HG02642 (cell line): ENCODE measurements at regions not wholly inside any gene's neighbourhood (a gene's known extent, or its start where the extent isn't known, plus 50 kb on each side); places are given as distances from the start of the nearest gene placed in this dataset.

Experiments
- ATAC-seq: cut with Tn5 transposase; IDR thresholded peaks from one replicate; pipeline ENCODE4 v1.9.1; 2021; ENCODE audit warnings: mild to moderate bottlenecking; ENCODE audit not compliant: unreplicated experiment, poor library complexity

DNA sequence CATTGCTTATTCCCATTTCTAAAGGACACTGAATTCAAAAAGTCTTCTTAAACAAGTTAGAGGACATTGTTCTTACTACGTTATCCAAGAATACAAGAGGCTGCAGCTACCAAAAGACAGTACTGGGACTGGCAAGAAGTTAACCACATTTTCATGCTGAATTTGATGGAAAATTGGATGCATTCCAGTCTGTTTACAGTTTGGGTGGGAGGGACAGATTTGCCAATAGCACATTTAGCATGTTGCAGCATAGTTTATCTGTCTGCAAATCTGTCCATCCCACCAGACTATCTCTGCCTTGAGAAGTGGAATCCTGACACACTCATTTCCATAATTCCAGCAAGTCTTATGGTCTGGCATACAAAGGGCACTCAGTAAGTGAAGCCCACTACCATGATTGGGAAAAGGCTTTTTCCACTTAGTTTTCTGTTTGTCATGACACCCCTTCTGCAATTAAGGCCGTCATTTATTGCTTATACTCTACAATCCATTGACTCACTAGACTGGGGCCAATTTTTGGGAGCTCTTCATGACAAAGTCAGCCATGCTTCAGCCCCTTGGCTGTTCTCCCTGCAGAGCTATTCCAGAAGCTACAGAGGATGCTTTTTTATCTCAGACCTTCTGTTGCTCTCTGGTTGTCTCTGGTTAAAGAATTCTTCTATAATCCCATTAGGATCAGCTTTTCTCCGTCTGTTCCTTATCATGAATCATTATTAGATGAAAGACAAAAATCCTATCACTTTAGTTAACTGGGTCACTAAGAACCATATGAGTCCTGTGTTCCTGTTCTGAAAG is 355.8 kb upstream of the PTBP2 start:
- no peak for ATAC-seq

GRCh38 chr1:96366516-96366915 is 355.1 kb upstream of the PTBP2 start:
- ATAC-seq: no peak

DNA sequence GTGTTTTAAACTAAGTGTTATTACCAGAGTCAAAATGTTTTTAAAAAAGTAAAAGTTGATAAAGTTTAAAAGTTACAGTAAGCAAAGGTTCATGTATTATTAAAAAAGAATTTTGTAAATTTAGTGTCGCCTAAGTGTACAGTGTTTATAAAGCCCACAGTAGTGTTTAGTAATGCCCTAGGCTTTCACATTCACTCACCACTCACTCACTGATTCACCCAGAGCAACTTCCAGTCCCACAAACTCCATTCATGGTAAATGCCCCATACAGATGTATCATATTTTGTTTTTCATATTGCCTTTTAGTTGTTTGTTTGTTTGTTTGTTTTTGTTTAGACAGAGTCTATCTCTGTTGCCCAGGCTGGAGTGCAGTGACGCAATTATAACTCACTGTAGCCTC is 353.8 kb upstream of the PTBP2 start:
- no peak for ATAC-seq

DNA sequence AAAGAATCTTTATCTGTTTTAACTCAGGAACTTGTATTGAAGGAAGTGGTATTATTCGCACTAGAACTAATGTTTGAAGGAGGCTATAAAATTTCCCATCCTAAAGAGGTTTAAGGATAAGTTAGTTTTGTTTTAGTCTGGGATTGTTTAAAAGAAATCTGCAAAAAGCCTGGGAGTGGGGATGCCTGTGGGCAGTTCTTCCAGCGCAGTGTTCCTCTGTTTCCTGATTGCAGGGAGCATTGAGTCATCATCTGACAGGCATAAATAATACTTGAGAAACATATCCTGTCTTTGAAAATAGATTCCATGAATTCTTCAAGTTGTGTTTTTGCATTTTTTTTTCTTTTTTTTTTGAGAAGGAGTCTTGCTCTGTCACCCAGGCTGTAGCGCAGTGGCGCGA is 350.8 kb upstream of the PTBP2 start:
- no peak for ATAC-seq

DNA sequence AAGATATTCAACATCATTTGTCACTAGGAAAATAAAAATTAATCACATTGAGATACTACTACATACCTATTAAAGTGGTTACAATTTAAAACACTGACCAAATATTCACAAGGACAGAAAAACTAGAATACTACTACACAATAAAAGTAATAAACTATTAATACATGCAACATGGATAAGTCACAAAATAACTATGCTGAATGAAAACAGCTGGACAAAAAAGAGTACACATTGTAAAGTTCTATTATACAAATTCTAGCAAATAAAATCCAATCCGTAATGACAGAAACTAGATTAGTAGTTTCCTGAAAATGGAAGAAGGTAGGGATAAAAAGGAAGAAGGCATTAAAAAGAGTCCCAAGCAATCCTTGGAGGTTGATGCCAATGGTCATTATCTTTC is 348.7 kb upstream of the PTBP2 start:
- no peak for ATAC-seq

DNA sequence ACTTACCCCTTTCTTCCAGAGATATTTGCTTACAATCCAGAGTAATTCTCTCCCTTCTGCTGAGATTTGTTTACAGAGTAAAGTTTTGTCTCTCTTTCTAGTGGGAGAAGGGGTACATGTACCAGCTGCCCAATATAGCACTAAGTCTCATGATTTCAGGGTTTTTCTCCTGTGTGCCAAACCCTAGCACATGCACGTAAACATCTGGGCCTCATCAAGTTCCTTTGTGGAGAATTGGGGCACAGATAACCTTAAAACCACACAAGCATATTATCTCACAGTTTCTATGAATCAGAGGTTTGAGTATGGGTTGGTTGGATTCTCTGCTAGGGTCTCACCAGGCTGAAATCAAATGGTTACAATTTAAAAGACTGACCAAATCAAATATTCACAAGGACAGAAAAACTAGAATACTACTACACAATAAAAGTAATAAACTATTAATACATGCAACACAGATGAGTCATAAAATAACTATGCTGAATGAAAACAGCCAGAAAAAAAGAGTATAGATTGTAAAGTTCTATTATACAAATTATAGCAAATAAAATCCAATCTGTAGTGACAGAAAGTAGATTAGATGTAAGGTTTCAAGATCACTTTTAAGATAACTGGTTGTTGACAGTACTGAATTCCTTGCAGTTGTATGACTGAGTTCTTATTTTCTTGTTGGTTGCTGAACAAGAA is 347.4 kb upstream of the PTBP2 start:
- no peak for ATAC-seq

DNA sequence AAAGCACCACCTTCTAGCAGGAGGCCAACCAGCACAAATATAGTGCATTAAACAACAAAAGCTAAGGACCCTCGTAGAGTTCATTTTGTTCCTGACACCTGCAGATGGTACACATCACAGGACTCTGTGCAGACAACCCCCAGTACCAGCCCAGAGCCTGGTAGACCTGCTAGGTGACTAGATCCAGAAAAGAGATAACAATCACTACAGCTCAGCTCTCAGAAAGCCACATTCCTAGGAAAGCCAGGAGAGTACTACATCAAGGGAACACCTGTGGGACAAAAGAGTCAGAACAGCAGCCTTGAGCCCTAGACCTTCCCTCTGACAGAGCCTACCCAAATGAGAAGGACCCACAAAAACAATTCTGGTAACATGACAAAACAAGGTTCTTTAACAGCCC is 344.7 kb upstream of the PTBP2 start:
- ATAC-seq: no peak

DNA sequence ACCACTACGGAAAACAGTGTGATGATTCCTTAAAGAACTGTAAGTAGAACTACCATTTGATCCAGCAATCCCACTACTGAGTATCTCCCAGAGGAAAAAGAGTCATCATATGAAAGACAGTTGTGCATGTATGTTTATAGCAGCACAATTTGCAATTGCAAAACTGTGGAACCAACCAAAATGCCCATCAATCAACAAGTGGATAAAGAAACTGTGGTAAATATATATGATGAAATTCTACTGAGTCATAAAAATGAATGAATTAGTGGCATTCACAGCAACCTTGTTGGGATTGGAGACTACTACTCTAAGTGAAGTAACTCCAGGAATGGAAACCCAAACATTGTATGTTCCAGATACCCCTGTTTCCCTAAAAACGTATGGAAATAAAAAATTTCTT is 337.0 kb upstream of the PTBP2 start:
- no peak for ATAC-seq

- ATAC-seq: no peak
Observed at GRCh38 chr1:96387785-96388184, 333.8 kb upstream of the PTBP2 start.

- ATAC-seq: no peak
Observed at GRCh38 chr1:96388421-96389310, 332.9 kb upstream of the PTBP2 start.

- no peak for ATAC-seq
Observed at GRCh38 chr1:96400089-96400488, 321.5 kb upstream of the PTBP2 start.

DNA sequence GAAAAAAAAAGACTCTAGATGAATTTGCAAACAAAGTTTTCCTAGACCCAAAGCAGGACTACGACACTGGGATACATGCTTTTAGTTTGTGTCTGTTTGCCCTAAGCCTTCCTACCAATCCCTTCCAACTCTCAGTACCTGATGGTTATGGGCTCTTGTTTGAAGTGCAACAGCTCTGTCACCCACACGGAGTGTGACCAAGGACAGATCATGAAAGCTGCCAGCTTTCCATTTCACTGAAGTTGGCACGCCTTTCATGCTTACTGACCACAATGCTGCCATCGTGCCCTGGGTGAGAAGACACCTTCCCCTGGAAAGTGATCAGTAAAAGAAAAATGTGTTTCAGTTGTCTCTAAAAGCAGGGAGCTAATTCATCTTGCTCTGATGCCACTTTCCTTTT is 312.5 kb upstream of the PTBP2 start:
- no peak for ATAC-seq

DNA sequence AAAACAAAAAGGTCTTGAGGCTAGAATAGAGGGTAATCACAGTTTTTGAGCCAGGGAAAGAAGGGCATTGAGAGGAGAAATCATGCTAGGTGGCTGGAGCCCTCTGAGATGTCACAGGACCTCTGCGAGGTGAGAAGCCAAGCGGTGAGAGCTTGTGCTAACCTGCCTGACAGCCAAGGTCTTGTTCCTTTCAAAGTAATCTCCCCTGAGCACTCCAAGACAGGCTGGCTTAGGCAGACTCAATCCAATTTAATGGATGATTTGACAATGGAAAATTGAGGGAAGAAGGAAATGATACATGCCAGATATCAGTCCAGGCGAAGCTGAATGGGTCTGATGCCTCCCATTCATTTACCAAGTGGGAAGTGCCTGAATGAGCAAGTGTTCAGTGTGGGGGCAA is 311.9 kb upstream of the PTBP2 start:
- no peak for ATAC-seq

GRCh38 chr1:96411006-96411405 is 310.6 kb upstream of the PTBP2 start:
- ATAC-seq: no peak

DNA sequence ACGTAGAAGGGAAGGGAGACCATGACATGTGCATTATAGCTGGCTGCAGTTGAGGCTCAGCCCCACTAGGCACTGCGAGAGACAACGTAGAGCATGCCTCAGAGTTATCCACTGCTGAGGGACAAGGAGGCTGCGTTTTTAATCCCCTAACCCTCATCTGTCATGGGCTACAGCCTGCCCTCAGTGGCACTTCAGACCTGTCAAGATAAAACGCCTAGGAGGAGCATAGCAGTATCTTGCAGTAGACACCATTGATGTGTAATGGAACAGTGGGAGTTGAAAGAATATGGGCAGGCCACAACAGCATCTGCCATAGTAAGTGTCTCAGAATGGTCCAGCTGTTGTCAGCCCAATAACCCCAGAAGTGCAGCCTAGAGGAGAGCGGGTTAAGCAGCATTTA is 307.0 kb upstream of the PTBP2 start:
- no peak for ATAC-seq

- no peak for ATAC-seq
Observed at GRCh38 chr1:96416111-96416595, 305.4 kb upstream of the PTBP2 start.

DNA sequence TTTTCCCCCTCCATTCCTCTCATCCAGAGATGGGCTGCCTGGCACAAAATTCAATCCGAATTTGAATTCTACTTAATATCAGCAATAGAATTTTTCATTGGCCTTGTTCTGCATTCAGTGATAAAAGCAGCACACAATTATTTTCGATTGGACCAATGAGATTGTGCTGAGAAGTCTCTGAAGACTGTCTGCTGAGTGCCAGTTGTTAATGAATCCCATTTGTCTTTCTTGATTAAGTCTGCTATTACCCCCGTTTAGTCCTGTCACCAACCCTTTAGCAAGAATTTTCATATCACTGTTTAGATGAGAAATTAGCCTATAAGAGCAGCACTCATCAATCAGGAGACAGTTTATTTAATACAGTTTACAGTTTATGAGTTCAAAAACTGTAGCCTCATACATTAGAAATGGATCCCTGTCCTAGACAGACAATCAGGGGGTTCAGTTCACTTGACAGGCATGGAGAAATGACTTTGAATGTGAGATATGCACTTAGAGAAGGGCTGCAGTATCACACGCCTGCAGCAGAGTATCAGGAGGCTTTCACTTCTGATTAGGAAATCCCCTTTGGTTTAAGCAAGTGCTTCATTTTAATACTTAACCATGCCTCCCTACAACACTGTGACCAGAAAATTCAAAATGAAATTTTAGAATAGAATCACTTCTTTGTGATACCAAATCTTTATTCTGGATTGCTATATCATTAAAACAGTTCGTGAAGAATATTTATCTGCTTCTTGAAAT is 304.7 kb upstream of the PTBP2 start:
- ATAC-seq: peak; percentile 100

- ATAC-seq: no peak
Observed at GRCh38 chr1:96418969-96419368, 302.6 kb upstream of the PTBP2 start.

DNA sequence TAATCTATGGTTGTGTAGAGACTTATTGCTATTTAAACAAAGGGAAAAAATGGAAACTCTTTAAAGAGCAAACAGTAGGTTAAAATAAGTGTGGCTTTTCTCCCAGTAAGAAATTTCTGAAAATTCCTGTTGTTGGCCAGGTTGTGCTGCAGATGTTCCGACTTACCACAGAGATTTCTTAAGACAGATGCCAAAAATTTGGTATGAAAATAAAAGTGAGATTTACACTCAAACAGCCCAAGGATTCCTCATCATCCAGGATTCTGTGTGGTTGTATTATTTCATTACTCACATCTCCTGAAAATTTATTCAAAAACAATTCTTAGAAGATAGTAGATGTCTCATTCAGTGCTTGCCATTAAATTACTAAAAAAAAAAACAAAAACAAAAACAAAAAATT is 296.7 kb upstream of the PTBP2 start:
- no peak for ATAC-seq
